ENCODE measurements at regions not wholly inside any gene's neighbourhood (a gene's known extent, or its start where the extent isn't known, plus 50 kb on each side); places are given as distances from the start of the nearest gene placed in this dataset.

DNA sequence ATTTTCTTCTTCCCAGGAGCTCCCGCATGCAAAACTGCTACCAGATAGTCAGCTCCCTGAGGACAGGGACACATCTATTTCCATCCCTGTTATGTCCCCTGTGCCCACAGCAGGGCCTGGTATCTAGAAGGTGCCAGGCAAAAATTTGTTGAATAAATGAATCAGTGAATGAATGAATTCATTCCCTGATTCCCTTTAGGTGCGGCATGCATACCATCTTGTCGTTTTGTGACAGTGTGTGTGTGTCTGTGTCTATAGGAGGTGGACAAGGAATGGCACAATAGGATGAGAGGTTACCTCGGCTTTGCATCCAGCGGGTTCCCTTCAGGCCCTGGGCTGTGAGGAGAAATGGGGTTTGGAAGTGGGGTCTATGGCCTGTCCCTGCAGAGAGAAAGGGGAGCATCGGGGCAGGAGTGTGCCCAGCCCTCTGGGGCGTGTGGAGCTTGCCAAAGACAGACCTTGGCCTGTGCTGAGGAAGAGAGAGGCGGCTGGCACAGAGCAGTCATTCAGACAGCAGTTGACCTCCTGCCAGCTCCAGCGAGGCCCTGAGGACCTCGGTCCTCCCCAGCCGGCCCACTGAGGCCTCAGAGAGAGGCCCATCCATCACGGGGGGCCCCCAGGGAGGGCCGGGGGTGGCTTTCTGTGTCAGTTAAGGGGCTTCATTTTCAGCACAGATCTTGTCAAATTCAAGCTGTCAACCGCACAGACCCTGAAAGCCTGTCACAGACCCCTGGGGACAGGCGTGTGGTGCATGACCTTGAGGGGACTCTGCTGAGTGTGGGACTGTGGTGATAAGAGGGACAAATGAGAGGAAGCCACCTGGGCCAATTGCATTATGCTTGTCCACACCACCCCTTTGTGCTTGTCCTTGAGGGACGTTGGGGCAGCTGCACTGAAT, 125.9 kb upstream of the CXCR4 start:
- H3K27ac ChIP-seq (ENCODE audit: low read length), result no peak overlapping the region
- TF ChIP-seq, protein P1, sequence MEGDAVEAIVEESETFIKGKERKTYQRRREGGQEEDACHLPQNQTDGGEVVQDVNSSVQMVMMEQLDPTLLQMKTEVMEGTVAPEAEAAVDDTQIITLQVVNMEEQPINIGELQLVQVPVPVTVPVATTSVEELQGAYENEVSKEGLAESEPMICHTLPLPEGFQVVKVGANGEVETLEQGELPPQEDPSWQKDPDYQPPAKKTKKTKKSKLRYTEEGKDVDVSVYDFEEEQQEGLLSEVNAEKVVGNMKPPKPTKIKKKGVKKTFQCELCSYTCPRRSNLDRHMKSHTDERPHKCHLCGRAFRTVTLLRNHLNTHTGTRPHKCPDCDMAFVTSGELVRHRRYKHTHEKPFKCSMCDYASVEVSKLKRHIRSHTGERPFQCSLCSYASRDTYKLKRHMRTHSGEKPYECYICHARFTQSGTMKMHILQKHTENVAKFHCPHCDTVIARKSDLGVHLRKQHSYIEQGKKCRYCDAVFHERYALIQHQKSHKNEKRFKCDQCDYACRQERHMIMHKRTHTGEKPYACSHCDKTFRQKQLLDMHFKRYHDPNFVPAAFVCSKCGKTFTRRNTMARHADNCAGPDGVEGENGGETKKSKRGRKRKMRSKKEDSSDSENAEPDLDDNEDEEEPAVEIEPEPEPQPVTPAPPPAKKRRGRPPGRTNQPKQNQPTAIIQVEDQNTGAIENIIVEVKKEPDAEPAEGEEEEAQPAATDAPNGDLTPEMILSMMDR (IDR thresholded peaks at IDR 0.05), result no peak
- TF ChIP-seq SIN3A (IDR thresholded peaks at IDR 0.05; ENCODE audit: borderline replicate concordance, insufficient read depth, low read depth, low read length) (no peak), TCF7L2 (IDR thresholded peaks at IDR 0.05; ENCODE audit: low read depth, low read length) (no peak), POLR2AphosphoS5 (IDR thresholded peaks at IDR 0.05; ENCODE audit: low read depth, low read length) (no peak)
- TF ChIP-seq, protein P2, sequence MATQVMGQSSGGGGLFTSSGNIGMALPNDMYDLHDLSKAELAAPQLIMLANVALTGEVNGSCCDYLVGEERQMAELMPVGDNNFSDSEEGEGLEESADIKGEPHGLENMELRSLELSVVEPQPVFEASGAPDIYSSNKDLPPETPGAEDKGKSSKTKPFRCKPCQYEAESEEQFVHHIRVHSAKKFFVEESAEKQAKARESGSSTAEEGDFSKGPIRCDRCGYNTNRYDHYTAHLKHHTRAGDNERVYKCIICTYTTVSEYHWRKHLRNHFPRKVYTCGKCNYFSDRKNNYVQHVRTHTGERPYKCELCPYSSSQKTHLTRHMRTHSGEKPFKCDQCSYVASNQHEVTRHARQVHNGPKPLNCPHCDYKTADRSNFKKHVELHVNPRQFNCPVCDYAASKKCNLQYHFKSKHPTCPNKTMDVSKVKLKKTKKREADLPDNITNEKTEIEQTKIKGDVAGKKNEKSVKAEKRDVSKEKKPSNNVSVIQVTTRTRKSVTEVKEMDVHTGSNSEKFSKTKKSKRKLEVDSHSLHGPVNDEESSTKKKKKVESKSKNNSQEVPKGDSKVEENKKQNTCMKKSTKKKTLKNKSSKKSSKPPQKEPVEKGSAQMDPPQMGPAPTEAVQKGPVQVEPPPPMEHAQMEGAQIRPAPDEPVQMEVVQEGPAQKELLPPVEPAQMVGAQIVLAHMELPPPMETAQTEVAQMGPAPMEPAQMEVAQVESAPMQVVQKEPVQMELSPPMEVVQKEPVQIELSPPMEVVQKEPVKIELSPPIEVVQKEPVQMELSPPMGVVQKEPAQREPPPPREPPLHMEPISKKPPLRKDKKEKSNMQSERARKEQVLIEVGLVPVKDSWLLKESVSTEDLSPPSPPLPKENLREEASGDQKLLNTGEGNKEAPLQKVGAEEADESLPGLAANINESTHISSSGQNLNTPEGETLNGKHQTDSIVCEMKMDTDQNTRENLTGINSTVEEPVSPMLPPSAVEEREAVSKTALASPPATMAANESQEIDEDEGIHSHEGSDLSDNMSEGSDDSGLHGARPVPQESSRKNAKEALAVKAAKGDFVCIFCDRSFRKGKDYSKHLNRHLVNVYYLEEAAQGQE (IDR thresholded peaks at IDR 0.05; ENCODE audit: insufficient read depth in 1 of 2, low read depth in 2 of 2, low read length in 1 of 2), result no peak
- no peaks in the 10 kb centered on the region for H3K36me3 ChIP-seq (ENCODE audit: control insufficient read depth, insufficient read depth, low read length)
- DNase-seq (ENCODE audit: low read depth, low spot score) (no peak), ATAC-seq (no peak)
- no peaks in the 10 kb centered on the region for H3K27me3 ChIP-seq (ENCODE audit: control insufficient read depth, insufficient read depth, low read length)
- BruUV-seq (replicated peaks), result no TSS peak
- in situ Hi-C loops (cut with HindIII; ENCODE audit: low pct_unique_long_range_greater_than_20kb, low sequenced_read_pairs) (no loop called here), intact Hi-C loops (cut with micrococcal nuclease; ENCODE audit: unreplicated experiment) (no loop called here)
- POLR2A ChIA-PET, result no interaction called here
- H3K4me3 ChIP-seq (ENCODE audit: low read depth in 2 of 2, low read length in 2 of 2), result no peak overlapping the region
- no peaks in the 10 kb centered on the region for H3K4me1 ChIP-seq (ENCODE audit: control insufficient read depth, insufficient read depth, low read length)
- CTCF ChIA-PET, result no interaction called here
- no peaks in the 10 kb centered on the region for H3K9me3 ChIP-seq (ENCODE audit: control insufficient read depth, insufficient read depth, low read depth, low read length)

DNA sequence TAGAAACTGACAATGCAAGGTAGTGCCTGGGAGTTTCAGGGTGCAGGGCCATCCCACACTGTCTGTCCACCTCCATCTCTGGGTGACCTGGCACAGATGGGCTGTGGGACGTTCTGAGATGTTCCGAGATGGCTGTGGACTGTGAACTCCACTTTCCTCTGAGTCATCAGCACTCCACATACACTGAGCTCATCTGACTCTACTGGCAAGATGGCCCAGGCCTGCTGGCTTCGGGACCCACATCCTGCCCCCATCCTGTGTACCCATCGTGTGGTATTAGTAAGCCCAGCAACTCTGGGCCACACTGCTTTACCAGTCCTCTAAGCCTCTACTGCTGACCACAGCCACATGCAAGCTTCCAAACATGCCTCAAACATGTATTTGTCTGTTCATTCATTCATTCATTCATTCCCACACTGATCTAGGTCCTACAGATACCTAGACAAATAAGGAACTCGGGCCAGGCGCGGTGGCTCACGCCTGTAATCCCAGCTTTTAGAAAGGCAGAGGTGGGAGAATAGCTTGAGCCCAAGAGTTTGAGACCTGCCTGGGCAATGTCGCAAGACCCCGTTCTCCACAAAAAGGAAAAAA, 124.8 kb upstream of the CXCR4 start:
- ChIA-PET CTCF (no interaction called here), POLR2A (no interaction called here)
- in situ Hi-C loops (cut with HindIII; ENCODE audit: low pct_unique_long_range_greater_than_20kb, low sequenced_read_pairs), result no loop called here
- Histone ChIP-seq H3K4me1 (ENCODE audit: control insufficient read depth, insufficient read depth, low read length) (no peaks in the 10 kb centered on the region), H3K27ac (ENCODE audit: low read length) (no peak overlapping the region), H3K36me3 (ENCODE audit: control insufficient read depth, insufficient read depth, low read length) (no peaks in the 10 kb centered on the region), H3K4me3 (ENCODE audit: low read depth in 2 of 2, low read length in 2 of 2) (no peak overlapping the region), H3K27me3 (ENCODE audit: control insufficient read depth, insufficient read depth, low read length) (no peaks in the 10 kb centered on the region; the same call in 1 of the 2 replicates), H3K9me3 (ENCODE audit: control insufficient read depth, insufficient read depth, low read depth, low read length) (no peaks in the 10 kb centered on the region)
- intact Hi-C loops (cut with micrococcal nuclease; ENCODE audit: unreplicated experiment), result no loop called here
- ATAC-seq, result no peak
- TF ChIP-seq TCF7L2 (IDR thresholded peaks at IDR 0.05; ENCODE audit: low read depth, low read length), result no peak
- TF ChIP-seq, protein P2 (IDR thresholded peaks at IDR 0.05; ENCODE audit: insufficient read depth in 1 of 2, low read depth in 2 of 2, low read length in 1 of 2), result no peak
- TF ChIP-seq, protein P1 (IDR thresholded peaks at IDR 0.05), result no peak
- no peak for TF ChIP-seq POLR2AphosphoS5 (IDR thresholded peaks at IDR 0.05; ENCODE audit: low read depth, low read length)
- no peak for TF ChIP-seq SIN3A (IDR thresholded peaks at IDR 0.05; ENCODE audit: borderline replicate concordance, insufficient read depth, low read depth, low read length)
- no peak for DNase-seq (ENCODE audit: low read depth, low spot score)
- no TSS peak for BruUV-seq (replicated peaks)
